ENCODE measurements at regions not wholly inside any gene's neighbourhood (a gene's known extent, or its start where the extent isn't known, plus 50 kb on each side); places are given as distances from the start of the nearest gene placed in this dataset.

GRCh38 chr5:89904442-89904841, 505.1 kb downstream of the CETN3 start:
- FAIRE-seq, result no peak

DNA sequence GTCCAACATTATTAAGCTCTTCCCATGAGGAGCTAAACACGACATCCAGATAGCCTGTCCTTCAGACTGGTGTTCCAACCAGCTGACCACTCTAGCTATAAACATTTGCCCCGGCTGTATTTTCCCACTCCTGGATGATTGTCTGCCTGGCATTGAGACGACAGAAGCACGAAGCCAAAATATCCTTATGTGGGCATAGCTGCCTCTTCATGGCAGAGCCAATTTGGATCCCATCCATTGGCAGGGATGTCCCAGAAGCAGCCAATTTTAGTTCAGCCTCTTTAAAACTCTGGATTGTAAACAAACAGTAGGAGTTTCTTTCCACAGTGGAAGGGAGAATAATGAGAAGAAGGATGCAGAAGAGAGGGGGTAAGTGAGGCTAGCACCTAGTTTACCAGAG, 507.6 kb downstream of the CETN3 start:
- no peak for FAIRE-seq

- FAIRE-seq, result no peak
Measured at GRCh38 chr5:89901346-89901745, 508.2 kb downstream of the CETN3 start.

DNA sequence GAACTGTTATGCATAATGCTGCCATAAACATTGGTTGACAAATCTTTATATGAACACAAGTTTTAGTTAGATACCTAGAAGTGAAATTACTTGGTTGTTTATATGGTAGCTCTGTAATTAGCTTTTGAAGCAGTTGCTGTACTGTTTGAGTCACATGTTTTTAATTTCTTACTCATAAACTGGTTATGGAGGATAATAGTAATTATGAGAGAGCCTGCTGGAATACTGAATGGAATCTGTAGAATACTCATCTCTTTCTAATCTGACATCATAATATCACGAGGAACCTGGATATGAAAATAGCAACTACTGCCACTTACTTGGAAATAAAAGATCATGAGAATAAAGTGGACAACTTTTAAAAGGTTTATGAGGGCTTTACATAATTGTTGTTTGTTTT, 509.2 kb downstream of the CETN3 start:
- FAIRE-seq, result no peak

- no peak for FAIRE-seq
Measured at GRCh38 chr5:89899559-89899958, 510.0 kb downstream of the CETN3 start.

- no peak for FAIRE-seq
Measured at GRCh38 chr5:89893546-89893945, 516.0 kb downstream of the CETN3 start.

GRCh38 chr5:89885670-89886069, 523.9 kb downstream of the CETN3 start:
- no peak for FAIRE-seq

GRCh38 chr5:89883967-89884366, 525.6 kb downstream of the CETN3 start:
- FAIRE-seq, result no peak

DNA sequence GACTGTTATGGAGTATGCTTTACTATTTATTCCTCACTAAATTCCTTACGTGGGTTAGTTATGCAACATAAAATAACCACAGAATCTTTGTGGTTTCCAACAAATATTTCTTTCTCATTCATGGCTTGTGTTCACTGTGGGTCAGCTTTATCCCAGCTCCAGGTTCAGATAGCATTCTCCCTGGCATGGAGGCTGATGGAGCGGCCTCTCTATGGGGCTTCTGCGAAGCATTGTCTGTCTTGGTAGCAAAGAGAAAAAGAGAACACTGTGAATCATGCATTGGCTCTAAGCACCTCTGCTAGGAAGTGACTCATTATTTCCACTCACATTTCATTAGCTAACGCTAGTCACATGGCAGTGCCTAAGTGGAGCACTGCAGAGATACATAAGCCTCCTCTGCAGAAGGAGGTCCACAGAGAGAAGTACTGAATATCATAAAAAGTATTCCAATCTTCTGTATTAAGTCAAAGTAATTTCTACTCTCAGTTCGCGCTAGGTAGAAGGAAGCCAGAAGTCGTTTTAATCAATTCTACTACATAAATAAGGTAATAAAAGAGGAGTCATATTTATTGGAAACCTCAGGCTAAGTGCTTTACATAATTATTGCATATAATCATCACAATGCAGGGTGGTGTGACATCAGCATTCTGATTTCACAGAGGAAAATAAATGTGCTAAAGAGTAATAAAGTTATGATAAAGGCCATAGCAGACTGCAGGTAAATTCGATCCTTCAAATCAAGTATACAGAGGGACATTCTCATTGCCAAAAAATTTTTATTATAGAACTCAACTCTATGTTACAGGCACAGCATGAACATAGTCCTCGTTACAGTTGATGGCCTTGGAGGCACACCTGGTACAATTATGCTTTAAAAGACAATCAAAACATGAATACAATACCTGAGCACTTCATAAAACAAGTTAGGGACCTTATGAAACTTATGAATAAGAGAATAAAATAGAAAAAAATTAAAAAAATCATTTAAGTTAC, 531.1 kb downstream of the CETN3 start:
- no peak for FAIRE-seq

DNA sequence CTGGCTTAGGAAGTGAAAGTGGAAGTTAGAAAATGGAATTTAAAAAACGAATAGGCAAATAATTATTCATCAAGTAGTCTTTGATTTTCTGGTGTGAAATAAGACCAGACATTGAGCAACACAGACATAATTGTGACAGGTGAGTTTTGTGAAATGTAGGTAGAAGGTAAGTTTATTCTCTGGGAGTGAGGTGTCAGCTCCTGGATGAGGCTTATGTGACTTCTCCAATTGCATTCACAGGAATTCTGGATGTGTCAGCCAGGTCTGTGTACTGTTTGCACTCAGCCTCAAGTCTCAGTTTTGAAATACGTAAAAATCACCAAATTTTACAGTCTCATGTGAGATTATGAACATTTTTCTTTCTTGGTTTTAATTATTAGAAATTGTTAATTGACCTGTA, 537.6 kb downstream of the CETN3 start:
- FAIRE-seq, result no peak

DNA sequence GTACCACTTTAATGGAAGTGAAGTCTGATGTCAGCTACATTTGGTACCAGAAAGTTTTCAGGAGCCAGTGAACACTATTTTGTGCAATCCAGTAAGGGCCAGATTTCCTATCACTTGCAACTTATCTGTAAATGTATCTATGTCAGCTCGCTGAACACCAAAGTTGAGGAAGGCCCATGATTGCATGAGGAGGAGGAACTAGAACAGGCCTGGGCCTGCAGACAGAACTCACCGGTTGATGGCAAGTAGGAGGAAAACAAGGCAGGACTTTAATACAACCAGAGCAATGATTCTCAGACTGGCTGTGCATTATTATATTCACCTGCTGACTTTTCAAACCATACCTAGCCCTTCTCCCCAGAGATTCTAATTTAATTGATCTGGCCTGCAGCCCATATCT, 540.2 kb downstream of the CETN3 start:
- no peak for FAIRE-seq

DNA sequence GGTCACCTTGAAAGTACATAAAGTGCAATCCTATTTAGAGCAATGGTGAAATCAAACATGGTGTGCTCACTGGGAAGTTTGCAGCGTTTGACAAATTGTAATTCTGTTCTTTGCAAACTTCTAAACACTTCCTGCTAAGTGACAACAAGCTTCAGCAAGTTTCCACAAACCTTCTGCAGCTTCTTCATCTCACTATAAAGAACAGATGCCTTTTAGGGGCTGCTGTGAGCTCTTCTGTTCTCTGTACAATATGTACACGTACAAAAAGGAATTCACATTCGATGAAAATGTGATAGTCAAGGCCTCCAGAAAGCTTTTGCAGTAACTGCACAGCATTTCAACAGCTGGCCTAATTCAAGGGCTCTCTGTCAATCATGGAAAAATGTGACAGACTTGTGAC, 543.1 kb downstream of the CETN3 start:
- no peak for FAIRE-seq

- no peak for FAIRE-seq
Measured at GRCh38 chr5:89864941-89865340, 544.6 kb downstream of the CETN3 start.

DNA sequence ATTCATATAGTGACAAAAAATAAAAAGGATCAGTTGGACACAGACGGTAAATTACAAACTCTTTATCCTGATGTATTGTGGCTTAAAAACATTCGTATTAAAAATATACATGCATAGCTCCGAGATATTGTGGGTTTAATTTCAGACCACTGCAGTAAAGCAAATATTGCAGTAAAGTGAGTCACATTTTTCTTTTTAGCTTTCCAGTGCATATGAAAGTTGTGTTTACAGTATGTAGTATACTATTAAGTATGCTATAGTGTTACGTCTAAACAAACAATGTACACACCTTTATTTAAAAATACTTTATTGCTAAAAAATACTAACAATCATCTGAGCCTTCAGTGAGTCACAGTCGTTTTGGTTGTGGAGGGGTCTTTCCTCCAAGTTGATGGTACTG, 551.8 kb downstream of the CETN3 start:
- no peak for FAIRE-seq

DNA sequence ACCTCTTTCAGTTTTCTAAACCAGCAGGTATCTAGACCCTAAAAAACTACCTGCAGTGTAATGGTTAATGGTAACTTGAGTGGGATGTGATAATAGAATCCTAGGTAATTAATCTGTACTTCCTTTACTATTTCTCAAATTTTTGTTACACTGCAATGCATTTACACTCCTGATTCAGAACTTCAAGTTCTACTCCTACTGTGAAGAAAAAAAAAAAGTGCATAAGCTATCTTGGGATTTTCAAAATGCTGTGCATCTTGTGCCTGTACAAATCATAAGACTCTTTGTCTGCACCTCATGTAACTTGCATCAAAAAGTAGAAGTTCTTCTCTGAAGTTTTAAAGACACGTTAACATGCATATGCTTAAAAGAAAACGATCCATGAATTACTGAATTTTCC, 554.1 kb downstream of the CETN3 start:
- no peak for FAIRE-seq

DNA sequence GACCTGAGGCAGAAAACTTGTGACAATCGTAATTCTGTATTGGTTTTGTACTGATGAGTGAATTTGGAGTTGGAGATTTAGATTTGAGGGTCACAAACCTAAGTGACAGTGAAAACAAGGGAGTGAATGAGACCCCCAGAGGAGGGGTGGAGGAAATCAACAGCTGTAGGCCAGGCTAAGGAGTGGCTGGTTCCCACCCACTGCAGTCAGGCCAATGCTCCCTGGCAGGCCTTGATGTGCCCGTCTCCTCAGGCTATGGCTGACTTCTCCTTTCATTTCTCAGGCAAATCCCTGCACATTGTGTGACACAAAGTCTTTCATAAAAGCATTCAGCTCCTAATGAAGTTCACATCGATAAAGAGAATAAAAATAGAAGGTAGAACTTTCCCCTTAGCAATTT, 557.6 kb downstream of the CETN3 start:
- FAIRE-seq, result no peak

- no peak for FAIRE-seq
Measured at GRCh38 chr5:89850513-89850865, 559.1 kb downstream of the CETN3 start.

DNA sequence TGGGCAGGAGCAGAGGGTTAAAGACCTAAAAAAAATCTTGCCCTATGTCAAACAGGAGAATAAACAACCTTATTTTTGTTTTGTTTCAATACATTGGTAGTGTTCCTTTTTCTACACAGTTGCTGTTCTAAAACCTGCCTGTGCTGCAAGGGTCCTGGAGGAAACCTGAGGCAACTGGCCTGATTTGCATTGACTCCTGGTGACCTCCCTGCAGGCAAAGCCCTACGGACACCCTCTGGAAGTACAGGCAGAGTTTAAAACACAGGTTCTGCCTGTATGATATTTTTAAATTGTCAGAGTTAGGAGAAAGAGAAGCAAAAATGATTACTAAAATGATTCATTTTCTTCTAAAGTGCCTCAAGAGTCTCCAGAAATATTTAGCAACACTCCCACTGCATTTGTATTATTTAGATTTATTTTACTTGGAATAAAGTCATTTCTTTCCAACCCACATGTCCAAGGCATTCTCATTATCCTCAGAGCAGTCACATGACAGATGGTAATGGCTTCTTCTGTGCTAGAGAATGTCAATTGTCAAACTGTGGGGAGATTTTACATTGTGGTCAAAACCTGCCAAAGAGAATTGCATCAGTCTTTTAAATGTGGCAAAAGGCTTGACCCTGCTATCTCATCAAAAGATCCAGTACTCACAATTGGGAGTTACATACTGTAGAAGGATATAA, 559.6 kb downstream of the CETN3 start:
- no peak for FAIRE-seq

DNA sequence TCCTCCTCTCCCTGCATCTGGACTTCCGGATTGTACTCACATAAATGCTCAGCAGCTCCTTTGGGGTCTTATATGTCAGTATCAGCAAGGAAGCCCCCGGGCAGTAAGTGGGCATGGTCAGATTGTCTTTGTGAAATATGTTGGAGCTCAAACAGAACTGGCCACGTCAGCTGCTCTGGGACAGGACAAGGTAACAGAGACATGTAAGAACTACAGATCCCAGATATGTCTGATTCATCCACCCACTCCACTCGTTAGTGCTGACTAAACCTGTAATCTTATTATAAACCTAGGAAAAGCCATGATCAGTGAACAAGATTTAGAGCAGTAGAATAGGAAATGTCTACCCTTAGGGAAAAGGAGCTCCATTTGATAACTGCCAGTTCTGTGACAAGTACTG, 561.8 kb downstream of the CETN3 start:
- FAIRE-seq, result no peak

DNA sequence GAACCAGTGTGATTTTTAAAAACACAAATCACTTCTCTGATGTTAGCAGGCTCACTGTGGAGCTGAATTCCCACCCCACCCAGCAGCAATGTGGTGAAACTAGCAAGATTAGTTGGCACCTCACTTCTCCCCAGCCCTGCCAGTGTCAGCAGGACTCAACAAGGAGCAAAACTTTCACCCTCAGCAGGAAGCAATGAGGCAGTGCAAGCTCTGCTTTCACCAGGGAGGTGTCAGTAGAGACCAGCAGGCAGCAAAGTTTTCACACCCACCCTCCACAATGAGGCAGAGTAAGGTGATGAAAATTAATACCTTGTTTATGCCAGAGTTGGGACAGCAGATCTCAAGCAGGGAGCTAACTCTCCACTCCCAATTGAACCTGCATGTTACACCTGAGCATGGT, 565.0 kb downstream of the CETN3 start:
- no peak for FAIRE-seq

- no peak for FAIRE-seq
Measured at GRCh38 chr5:89842531-89842930, 567.0 kb downstream of the CETN3 start.

DNA sequence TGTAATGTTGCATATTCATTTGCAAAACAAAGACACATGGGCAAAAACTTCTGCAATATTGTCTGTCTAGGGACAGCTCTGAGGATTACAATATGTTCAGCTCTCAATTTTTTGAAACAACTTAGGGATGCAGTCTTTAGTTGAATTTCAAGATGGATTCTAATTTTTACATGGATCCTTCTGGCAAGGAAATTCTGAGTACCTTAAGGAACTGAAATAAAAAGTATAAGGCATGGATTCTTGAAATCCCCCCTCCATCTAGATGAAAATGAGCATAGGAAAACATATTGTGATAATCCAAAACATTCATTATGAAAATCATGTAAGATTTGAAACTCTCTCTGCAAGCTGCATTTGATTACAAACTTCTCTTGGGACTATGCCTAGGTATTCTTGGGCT, 568.6 kb downstream of the CETN3 start:
- FAIRE-seq, result no peak

- no peak for FAIRE-seq
Measured at GRCh38 chr5:89830691-89831090, 578.9 kb downstream of the CETN3 start.

GRCh38 chr5:89827960-89828359, 581.6 kb downstream of the CETN3 start:
- no peak for FAIRE-seq
